Right cardiac atrium (tissue), 5 donors: ENCODE measurements at regions not wholly inside any gene's neighbourhood (a gene's known extent, or its start where the extent isn't known, plus 50 kb on each side); places are given as distances from the start of the nearest gene placed in this dataset.

Experiments
- ATAC-seq, 2 donors: fragments of 200-7000 bp; cut with Tn5 transposase; one replicate each; pipeline versions ENCODE4 v1.8.0 to v1.9.1; 2020; ENCODE audit warnings: moderate library complexity in 2 of 2, mild to moderate bottlenecking in 1 of 2
- DNase-seq, 3 donors: peaks; one replicate each; pipeline ENCODE4 v3.0.0-alpha.2; 2020
- H3K27ac ChIP-seq: one replicate; pipeline ENCODE4 v1.5.1; 2013; ENCODE audit warnings: mild to moderate bottlenecking, low read length, control low read depth, moderate library complexity
- H3K27me3 ChIP-seq: one replicate; pipeline ENCODE4 v1.6.1; 2013; ENCODE audit not compliant: control insufficient read depth, insufficient read depth
- H3K4me1 ChIP-seq: one replicate; pipeline ENCODE4 v1.6.1; 2013; ENCODE audit warnings: low read length; ENCODE audit not compliant: control insufficient read depth, insufficient read depth
- H3K4me3 ChIP-seq: one replicate; pipeline ENCODE4 v1.5.1; 2013; ENCODE audit warnings: low read length, control low read depth
- H3K9me3 ChIP-seq: one replicate; pipeline ENCODE4 v1.6.1; 2013; ENCODE audit warnings: low read length; ENCODE audit not compliant: control insufficient read depth
- WGBS: extraction: QIAGEN DNeasy Blood & Tissue Kit; methylation state at CpG from one replicate; pipeline ENCODE4 v1.1.7; 2013; 5-methylcytosine and 5-hydroxymethylcytosine counted together
- intact Hi-C, 4 donors: fragments of 100-400 bp; cut with DNase I; formaldehyde crosslinking; loops; one replicate each; pipeline versions ENCODE4 v1.11.0 to v1.14.0; 2022 to 2023
- donor health status: healthy with polysubstance abuse.
- donor health status: DM: no; HTN: yes; CAD: no.
- donor health status: DM: no; HTN: no; CAD: no.
- donor health status: DM: no; HTN: yes; CAD: no; lungs with severe emphysema.
- donor health status: DM: yes; HTN: yes; CAD: no.

DNA sequence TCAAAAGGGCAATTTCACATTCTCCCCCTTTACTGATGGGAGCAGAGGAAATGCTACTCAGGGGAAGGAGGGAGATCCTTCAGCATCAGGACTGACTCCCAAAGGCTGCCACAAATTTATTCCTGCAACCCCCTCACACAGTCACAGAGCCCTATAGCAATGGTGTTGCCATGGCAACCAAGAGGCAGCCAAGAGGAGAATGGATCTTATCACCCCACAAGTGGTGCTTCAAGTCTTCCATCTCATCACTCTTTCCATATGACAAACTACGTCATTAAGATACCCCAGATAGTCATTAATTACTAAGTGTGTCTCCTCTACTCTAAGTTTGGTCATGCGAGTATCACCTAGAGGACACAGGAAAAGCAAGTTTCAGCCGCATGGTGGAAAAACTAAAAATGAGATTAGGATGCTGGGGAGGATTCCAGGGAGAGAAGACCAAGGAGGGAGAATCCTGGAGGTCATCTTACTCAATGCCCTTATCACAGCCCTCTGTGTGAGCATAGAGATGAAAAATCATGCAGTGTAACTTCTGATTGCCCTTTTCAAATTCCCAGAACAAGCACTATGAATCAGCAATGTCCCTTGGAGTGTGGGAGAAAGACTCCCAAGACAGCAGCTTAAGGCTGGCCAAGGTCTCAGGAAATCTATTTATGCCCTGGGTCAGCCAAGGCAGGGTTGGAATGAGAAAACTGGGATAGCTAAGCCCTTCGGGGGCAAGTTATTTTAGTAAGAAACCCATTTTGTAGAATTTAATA lies 885.7 kb upstream of the KLHL29 start:
- DNase-seq (peak; percentile 18 to 43 (median 31)), ATAC-seq (peak; percentile 86 to 93)
- Histone ChIP-seq H3K27ac (no peak overlapping the region), H3K4me3 (no peak overlapping the region), H3K9me3 (no peaks in the 10 kb centered on the region), H3K4me1 (no peaks in the 10 kb centered on the region), H3K27me3 (no peaks in the 10 kb centered on the region)
- WGBS, result 42% methylated on average over 4 of the region's 4 CpGs
- intact Hi-C loops, result no loop called here

DNA sequence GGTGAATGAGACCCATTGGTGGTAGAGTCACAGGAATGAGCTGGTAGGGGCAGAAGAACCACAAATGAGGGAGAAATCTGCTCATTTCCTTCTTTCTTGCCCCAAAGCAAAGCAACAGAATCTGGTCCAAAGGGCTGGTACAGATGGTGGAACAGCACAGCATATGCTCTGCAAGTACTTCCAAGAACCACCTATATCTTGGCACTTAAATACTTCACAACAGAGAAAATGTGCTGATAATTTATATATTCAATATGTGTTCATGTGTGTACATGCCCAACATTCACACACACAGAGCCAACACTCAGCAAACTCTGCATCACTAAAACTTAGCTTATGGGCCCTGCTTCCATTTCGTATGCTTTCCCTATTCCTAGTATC lies 884.4 kb upstream of the KLHL29 start:
- ATAC-seq (no peak), DNase-seq (no peak)
- intact Hi-C loops, result no loop called here
- Histone ChIP-seq H3K4me3 (no peak overlapping the region), H3K27me3 (no peaks in the 10 kb centered on the region), H3K27ac (peak overlapping the region; percentile 34), H3K9me3 (no peaks in the 10 kb centered on the region), H3K4me1 (no peaks in the 10 kb centered on the region)
- 75% methylated on average over 1 of the region's 1 CpG for WGBS

DNA sequence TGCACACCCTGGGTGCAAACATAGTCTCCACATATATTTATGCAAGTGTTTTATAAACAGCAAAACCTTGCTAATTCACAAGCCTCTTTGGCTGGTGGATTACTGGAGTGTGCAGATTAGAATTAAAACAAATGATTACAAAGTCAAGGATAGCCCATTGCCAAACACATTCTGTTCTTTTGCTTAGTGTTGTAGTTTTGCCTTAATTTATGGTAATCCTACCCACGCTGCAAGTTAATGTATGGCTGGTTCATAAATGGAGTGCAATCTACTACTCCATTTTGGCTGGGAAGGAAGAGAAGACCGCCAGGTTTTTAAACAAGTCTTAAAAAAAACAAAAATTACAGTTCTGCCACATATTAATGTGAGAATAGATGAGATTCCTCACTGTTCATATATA lies 883.1 kb upstream of the KLHL29 start:
- no peak for ATAC-seq
- intact Hi-C loops, result no loop called here

DNA sequence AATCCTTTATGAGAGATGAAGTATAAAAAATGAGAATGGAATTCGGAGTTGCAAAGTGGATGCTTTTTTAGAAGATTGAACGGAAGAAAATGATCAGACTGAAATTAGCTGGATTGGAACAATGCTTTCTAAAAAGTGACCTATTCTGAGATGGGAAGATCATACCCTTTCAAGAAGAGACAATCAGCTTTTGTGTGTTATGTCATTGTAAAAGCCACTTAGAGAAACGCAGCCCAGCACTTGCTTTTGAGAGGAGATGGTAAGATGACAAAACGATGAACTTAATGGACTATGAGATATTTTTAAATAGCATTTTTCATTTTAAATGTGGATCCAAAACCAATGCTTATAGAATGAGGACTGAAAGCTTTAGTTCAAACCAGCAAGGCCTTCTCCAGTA lies 871.4 kb upstream of the KLHL29 start:
- Histone ChIP-seq H3K27ac (no peak overlapping the region), H3K4me1 (no peaks in the 10 kb centered on the region), H3K27me3 (no peaks in the 10 kb centered on the region), H3K4me3 (no peak overlapping the region), H3K9me3 (no peaks in the 10 kb centered on the region)
- intact Hi-C loops, result no loop called here
- 79% methylated on average over 4 of the region's 4 CpGs for WGBS
- DNase-seq, result no peak
- no peak for ATAC-seq

More for the DNA sequence above, 883.1 kb upstream of the KLHL29 start:
- Histone ChIP-seq H3K4me3 (no peak overlapping the region), H3K27ac (no peak overlapping the region), H3K27me3 (no peaks in the 10 kb centered on the region), H3K4me1 (no peaks in the 10 kb centered on the region), H3K9me3 (no peaks in the 10 kb centered on the region)
- no peak for DNase-seq
- WGBS, result 75% methylated on average over 2 of the region's 2 CpGs

DNA sequence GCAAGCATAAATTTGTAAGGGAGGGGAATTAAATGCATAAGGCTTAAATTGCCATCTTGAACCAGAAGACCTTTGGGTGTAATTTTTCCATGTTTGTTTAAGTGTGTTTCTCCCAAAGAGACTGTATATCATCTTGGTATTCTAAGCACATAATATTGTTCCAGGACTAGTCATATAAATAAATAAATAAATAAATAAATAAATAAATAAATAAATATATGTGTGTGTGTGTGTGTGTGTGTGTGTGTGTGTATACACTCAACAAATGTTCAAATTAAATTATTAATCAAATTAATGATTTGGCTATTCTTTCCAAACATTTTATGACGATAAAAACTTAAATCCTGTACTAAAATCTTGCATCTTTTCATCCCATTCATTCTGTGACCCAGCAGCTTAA lies 867.8 kb upstream of the KLHL29 start:
- DNase-seq (no peak), ATAC-seq (no peak)
- 0% methylated on average over 1 of the region's 1 CpG for WGBS
- intact Hi-C loops, result no loop called here
- Histone ChIP-seq H3K27me3 (no peaks in the 10 kb centered on the region), H3K4me3 (no peak overlapping the region), H3K4me1 (no peaks in the 10 kb centered on the region), H3K27ac (no peak overlapping the region), H3K9me3 (no peaks in the 10 kb centered on the region)

DNA sequence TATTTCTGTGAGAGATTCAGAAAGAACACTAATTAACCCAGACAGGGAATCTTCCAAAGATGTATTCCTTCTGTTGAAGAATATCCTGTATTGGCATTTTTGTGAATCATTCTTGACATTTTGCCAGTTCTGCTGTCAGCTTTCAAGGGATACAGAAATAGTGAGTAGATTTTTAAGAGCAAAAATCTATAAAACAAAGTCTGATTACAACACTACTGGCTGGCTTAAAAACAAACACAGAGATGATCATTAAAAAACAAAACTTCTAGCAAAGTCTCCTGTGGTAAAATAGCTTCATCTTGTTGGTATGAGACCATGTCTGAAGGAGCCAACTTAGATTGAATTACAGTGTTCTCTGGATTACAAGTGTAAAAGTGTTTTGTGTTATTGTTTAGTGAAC lies 866.3 kb upstream of the KLHL29 start:
- H3K4me3 ChIP-seq, result no peak overlapping the region
- no peak for ATAC-seq
- intact Hi-C loops, result no loop called here
- DNase-seq, result no peak
- H3K9me3 ChIP-seq, result no peaks in the 10 kb centered on the region
- no peak overlapping the region for H3K27ac ChIP-seq
- H3K27me3 ChIP-seq, result no peaks in the 10 kb centered on the region
- H3K4me1 ChIP-seq, result no peaks in the 10 kb centered on the region

DNA sequence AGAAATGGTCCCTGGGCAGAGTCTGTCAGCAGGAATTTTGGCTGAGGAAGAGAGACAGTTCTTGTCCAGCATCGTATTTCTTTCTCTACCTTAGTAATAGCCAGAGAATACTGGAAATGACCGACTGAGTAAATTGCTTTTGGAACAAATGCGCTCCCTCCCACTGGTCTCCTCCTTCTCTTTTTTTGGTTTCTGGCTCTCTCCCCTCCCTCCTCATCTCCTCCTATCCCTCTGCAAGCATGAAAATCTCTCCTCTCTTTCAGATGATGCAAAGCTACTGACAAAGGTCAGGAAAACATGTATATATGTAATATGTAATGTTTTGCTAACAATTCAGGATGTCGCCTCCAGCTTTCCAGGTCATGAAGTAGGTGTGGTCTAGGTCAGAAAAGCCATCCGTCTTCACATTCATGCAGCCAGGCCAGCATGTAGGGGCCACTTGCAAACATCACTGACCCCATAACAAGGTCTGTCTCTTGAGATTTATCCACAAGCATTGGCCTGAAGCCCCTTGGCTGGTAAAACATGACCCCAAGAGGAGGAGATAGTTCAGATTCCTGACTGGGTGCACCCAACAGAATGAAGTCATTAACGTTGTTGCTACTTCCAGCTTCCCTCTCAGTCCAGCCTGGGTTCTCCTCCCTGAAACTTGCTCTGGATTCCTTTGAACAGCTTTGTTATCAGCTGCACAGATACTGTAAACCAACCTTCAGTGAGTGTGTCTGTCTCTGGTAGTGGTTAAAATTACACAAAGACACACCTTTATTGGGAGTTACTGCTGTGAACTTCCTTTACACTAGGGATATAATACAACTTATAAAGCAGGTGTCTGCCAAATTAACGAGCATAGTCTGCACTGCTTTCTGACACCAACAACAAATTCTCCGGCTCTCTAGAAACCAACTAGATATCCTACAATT lies 864.4 kb upstream of the KLHL29 start:
- intact Hi-C loops, result no loop called here
- H3K27me3 ChIP-seq, result no peaks in the 10 kb centered on the region
- no peaks in the 10 kb centered on the region for H3K9me3 ChIP-seq
- no peaks in the 10 kb centered on the region for H3K4me1 ChIP-seq
- H3K27ac ChIP-seq, result no peak overlapping the region
- 71% methylated on average over 8 of the region's 8 CpGs for WGBS
- DNase-seq, result no peak
- no peak overlapping the region for H3K4me3 ChIP-seq
- no peak for ATAC-seq

DNA sequence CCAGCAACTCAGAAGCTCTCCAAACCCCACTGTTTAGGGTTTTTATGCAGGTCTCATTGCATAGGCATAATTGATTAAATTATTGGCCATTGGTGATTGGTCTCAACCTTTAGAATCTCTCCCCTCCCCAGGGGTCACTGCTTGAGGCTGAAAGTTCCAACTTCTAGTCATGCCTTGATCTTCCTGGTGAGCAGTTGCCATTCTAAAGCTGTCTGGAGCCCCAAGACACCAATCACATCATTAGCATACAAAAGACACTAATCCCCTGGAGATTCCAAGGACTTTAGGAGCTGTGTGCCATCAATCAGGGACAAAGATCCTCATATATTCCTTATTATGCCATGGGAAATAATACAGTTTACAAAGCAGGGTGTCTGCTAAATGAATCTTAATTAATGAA lies 863.4 kb upstream of the KLHL29 start:
- DNase-seq, result no peak
- Histone ChIP-seq H3K27me3 (no peaks in the 10 kb centered on the region), H3K4me1 (no peaks in the 10 kb centered on the region), H3K27ac (no peak overlapping the region), H3K4me3 (no peak overlapping the region), H3K9me3 (no peaks in the 10 kb centered on the region)
- ATAC-seq, result no peak
- intact Hi-C loops, result no loop called here

DNA sequence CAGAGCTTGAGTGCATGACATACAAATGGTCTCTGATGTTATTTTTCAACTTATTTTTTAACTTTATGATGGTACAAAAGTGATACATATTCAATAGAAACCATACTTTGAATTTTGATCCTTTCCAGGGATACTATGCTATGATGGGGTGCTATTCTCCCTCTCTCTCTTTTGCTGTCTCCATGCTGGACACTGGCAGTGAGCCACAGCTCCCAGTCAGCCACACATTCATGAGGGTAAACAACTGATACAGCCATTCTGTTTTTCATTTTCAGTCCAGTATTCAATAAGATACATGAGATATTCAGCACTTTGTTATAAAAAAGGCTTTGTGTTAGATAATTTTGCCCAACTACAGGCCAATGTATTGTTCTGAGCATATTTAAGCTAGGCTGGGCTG lies 859.3 kb upstream of the KLHL29 start:
- ATAC-seq (no peak), DNase-seq (no peak)
- Histone ChIP-seq H3K4me3 (no peak overlapping the region), H3K27ac (no peak overlapping the region), H3K9me3 (no peaks in the 10 kb centered on the region), H3K27me3 (no peaks in the 10 kb centered on the region), H3K4me1 (no peaks in the 10 kb centered on the region)
- intact Hi-C loops, result no loop called here

DNA sequence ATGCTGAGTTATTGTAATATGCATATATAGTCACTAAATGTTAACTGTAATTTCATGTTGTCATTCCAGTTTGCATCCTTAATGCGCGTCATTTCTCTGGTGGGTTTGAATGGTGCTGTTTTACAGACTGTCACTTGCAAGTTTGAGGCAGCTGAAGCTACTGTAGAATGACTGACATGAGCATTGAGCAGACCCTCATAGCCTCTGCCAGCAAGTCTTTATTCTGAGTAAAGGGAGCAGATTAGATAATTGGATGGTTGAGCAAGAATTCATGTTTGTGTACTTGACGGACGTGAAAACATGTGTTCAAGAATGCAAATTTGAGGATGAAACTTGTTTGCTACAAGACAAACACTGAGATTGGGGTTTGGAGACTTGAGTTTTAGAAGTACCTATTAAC lies 854.8 kb upstream of the KLHL29 start:
- ATAC-seq, result no peak
- intact Hi-C loops, result no loop called here

DNA sequence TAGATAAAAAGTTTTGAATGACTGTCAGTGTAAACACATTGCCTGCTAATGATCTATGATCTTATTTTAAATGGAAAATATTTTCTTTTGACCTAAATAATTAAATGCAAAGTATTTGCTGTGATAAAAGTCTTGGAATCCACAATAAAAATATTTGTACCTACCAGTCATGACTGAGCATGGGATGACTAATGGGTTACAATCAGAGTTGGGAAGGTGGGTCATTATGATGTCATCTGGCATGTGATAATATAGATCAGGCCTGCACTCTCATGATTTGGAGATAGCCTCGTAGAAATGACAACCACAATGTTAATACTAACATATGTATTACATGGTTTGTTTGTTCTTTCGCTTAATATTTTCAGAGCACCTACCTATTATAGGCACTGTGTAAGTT lies 848.8 kb upstream of the KLHL29 start:
- WGBS, result 67% methylated on average over 2 of the region's 2 CpGs
- intact Hi-C loops, result no loop called here

More for the DNA sequence above, 854.8 kb upstream of the KLHL29 start:
- Histone ChIP-seq H3K4me3 (no peak overlapping the region), H3K9me3 (no peaks in the 10 kb centered on the region), H3K27me3 (no peaks in the 10 kb centered on the region), H3K4me1 (no peaks in the 10 kb centered on the region), H3K27ac (no peak overlapping the region)
- no peak for DNase-seq
- 65% methylated on average over 4 of the region's 4 CpGs for WGBS

More for the DNA sequence above, 848.8 kb upstream of the KLHL29 start:
- no peaks in the 10 kb centered on the region for H3K27me3 ChIP-seq
- no peak overlapping the region for H3K4me3 ChIP-seq
- no peaks in the 10 kb centered on the region for H3K4me1 ChIP-seq
- no peak overlapping the region for H3K27ac ChIP-seq
- ATAC-seq, result no peak
- H3K9me3 ChIP-seq, result no peaks in the 10 kb centered on the region
- DNase-seq, result no peak
